ENCODE measurements at regions not wholly inside any gene's neighbourhood (a gene's known extent, or its start where the extent isn't known, plus 50 kb on each side); places are given as distances from the start of the nearest gene placed in this dataset.

- no peak for TF ChIP-seq ATF2 (CRISPR knock-in tag; IDR thresholded peaks at IDR 0.05; ENCODE audit: borderline replicate concordance, low read depth)
- TF ChIP-seq CTCF (IDR thresholded peaks at IDR 0.05), result no peak
- no peak for TF ChIP-seq PREB (CRISPR knock-in tag; IDR thresholded peaks at IDR 0.05; ENCODE audit: borderline replicate concordance)
- TF ChIP-seq TEAD4 (CRISPR knock-in tag; IDR thresholded peaks at IDR 0.05), result no peak
- no peak for TF ChIP-seq AR (CRISPR knock-in tag; IDR thresholded peaks at IDR 0.05)
- no peak for TF ChIP-seq ZNF416 (CRISPR knock-in tag; IDR thresholded peaks at IDR 0.05)
- TF ChIP-seq KAT7 (CRISPR knock-in tag; IDR thresholded peaks at IDR 0.05; ENCODE audit: borderline replicate concordance), result no peak
- no peak for TF ChIP-seq USF1 (CRISPR knock-in tag; IDR thresholded peaks at IDR 0.05)
- no peak for TF ChIP-seq CREB1 (CRISPR knock-in tag; IDR thresholded peaks at IDR 0.05)
Observed at GRCh38 chr11:90784241-90784814, 561.5 kb upstream of the CHORDC1 start.
